Tibial nerve (tissue), 3 donors: ENCODE measurements at regions not wholly inside any gene's neighbourhood (a gene's known extent, or its start where the extent isn't known, plus 50 kb on each side); places are given as distances from the start of the nearest gene placed in this dataset.

Experiments
- CTCF ChIP-seq, 5 experiments: fragments of 200-600 bp in 3 of 5; fragments of 450-650 bp in 2 of 5; sonication (generic) in 3 of 5; IDR thresholded peaks; one replicate each; pipeline ENCODE4 v1.5.1; 2016 to 2019; ENCODE audit warnings: antibody characterized with exemption in 5 of 5, mild to moderate bottlenecking in 3 of 5, moderate library complexity in 2 of 5
- POLR2A ChIP-seq, 2 donors: fragments of 450-650 bp; IDR thresholded peaks; one replicate each; pipeline ENCODE4 v1.6.1; 2017; ENCODE audit warnings: antibody characterized with exemption in 2 of 2, mild to moderate bottlenecking in 2 of 2, moderate library complexity in 2 of 2

- TF ChIP-seq CTCF (IDR thresholded peaks at IDR 0.05) (no peak), POLR2A (IDR thresholded peaks at IDR 0.05) (no peak)
These were observed 107.5 kb upstream of the GPR26 start for GRCh38 chr10:123558651-123559050.
